HCT116 (cell line): ENCODE measurements at regions not wholly inside any gene's neighbourhood (a gene's known extent, or its start where the extent isn't known, plus 50 kb on each side); places are given as distances from the start of the nearest gene placed in this dataset.

Experiments
- CBX3 ChIP-seq: IDR thresholded peaks from 2 replicates; pipeline ENCODE4 v1.6.1; 2012; ENCODE audit warnings: low read depth
- EZH2phosphoT487 ChIP-seq: fragments of 200-600 bp; IDR thresholded peaks from 2 replicates; pipeline ENCODE4 v1.6.1; 2018; ENCODE audit warnings: antibody characterized with exemption, borderline replicate concordance
- POLR2AphosphoS5 ChIP-seq: IDR thresholded peaks from 2 replicates; pipeline ENCODE4 v1.6.1; 2011; ENCODE audit warnings: mild to moderate bottlenecking, low read depth, low read length, moderate library complexity
- RAD21 ChIP-seq: IDR thresholded peaks from 2 replicates; pipeline ENCODE4 v1.6.1; 2012; ENCODE audit warnings: low read depth, mild to moderate bottlenecking
- SRF ChIP-seq: IDR thresholded peaks from 2 replicates; pipeline ENCODE4 v1.6.1; 2012; ENCODE audit warnings: low read depth
- TF ChIP-seq, protein P1 (sequence below), 3 experiments: fragments of 200-600 bp in 1 of 3; sonication (generic) in 1 of 3; IDR thresholded peaks in 2 of 3; conservative IDR thresholded peaks in 1 of 3; 2 replicates each; pipeline ENCODE4 v1.5.1; 2012 to 2017; ENCODE audit warnings: low read depth in 2 of 3, low read length in 2 of 3, antibody characterized with exemption in 1 of 3, borderline replicate concordance in 1 of 3, control low read depth in 1 of 3, mild to moderate bottlenecking in 1 of 3, mixed read lengths in 1 of 3, mixed run types in 1 of 3, moderate library complexity in 1 of 3; ENCODE audit not compliant: insufficient read depth in 1 of 3
- TF ChIP-seq, protein P2 (sequence below): IDR thresholded peaks from 2 replicates; pipeline ENCODE4 v1.6.1; 2012; ENCODE audit warnings: low read depth

DNA sequence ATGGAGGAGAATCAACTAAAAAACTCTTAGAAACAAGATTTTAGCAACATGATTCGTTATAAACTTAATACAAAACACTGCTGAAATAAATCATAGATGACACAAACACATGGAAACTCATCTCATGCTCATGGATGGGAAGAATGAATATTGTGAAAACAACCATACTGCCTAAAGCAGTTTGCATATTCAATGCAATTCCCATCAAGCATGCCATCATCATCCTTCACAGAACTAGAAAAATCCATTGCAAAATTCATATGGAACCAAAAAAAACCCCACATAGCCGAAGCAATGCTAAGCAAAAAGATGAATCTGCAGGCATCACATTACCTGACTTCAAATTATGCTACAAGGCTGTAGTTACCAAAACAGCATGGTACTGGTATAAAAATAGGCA lies 1015.8 kb upstream of the GRIA3 start:
- TF ChIP-seq, protein P1, sequence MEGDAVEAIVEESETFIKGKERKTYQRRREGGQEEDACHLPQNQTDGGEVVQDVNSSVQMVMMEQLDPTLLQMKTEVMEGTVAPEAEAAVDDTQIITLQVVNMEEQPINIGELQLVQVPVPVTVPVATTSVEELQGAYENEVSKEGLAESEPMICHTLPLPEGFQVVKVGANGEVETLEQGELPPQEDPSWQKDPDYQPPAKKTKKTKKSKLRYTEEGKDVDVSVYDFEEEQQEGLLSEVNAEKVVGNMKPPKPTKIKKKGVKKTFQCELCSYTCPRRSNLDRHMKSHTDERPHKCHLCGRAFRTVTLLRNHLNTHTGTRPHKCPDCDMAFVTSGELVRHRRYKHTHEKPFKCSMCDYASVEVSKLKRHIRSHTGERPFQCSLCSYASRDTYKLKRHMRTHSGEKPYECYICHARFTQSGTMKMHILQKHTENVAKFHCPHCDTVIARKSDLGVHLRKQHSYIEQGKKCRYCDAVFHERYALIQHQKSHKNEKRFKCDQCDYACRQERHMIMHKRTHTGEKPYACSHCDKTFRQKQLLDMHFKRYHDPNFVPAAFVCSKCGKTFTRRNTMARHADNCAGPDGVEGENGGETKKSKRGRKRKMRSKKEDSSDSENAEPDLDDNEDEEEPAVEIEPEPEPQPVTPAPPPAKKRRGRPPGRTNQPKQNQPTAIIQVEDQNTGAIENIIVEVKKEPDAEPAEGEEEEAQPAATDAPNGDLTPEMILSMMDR (IDR thresholded peaks at IDR 0.05 in 2 of 3, conservative IDR thresholded peaks at IDR 0.05 in 1 of 3; ENCODE audit: borderline replicate concordance in 1 of 3, insufficient read depth in 1 of 3, low read depth in 2 of 3, low read length in 2 of 3) = no peak
- TF ChIP-seq EZH2phosphoT487 (no peak), POLR2AphosphoS5 (no peak), RAD21 (no peak), SRF (no peak), CBX3 (no peak)
- TF ChIP-seq, protein P2, sequence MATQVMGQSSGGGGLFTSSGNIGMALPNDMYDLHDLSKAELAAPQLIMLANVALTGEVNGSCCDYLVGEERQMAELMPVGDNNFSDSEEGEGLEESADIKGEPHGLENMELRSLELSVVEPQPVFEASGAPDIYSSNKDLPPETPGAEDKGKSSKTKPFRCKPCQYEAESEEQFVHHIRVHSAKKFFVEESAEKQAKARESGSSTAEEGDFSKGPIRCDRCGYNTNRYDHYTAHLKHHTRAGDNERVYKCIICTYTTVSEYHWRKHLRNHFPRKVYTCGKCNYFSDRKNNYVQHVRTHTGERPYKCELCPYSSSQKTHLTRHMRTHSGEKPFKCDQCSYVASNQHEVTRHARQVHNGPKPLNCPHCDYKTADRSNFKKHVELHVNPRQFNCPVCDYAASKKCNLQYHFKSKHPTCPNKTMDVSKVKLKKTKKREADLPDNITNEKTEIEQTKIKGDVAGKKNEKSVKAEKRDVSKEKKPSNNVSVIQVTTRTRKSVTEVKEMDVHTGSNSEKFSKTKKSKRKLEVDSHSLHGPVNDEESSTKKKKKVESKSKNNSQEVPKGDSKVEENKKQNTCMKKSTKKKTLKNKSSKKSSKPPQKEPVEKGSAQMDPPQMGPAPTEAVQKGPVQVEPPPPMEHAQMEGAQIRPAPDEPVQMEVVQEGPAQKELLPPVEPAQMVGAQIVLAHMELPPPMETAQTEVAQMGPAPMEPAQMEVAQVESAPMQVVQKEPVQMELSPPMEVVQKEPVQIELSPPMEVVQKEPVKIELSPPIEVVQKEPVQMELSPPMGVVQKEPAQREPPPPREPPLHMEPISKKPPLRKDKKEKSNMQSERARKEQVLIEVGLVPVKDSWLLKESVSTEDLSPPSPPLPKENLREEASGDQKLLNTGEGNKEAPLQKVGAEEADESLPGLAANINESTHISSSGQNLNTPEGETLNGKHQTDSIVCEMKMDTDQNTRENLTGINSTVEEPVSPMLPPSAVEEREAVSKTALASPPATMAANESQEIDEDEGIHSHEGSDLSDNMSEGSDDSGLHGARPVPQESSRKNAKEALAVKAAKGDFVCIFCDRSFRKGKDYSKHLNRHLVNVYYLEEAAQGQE = no peak
